ENCODE measurements at regions not wholly inside any gene's neighbourhood (a gene's known extent, or its start where the extent isn't known, plus 50 kb on each side); places are given as distances from the start of the nearest gene placed in this dataset.

- TF ChIP-seq CTCF (IDR thresholded peaks at IDR 0.05; ENCODE audit: extremely low read depth, missing control alignments): no peak
- DNase-seq (ENCODE audit: low spot score): no peak
Observed at GRCh38 chr6:137690034-137690433, 177.0 kb upstream of the TNFAIP3 start.

- no peak for TF ChIP-seq CTCF (IDR thresholded peaks at IDR 0.05; ENCODE audit: extremely low read depth, missing control alignments)
- no peak for DNase-seq (ENCODE audit: low spot score)
Observed at GRCh38 chr6:137690721-137691120, 176.3 kb upstream of the TNFAIP3 start.

- TF ChIP-seq CTCF (IDR thresholded peaks at IDR 0.05; ENCODE audit: extremely low read depth, missing control alignments): no peak
- no peak for DNase-seq (ENCODE audit: low spot score)
Observed at GRCh38 chr6:137692308-137692707, 174.8 kb upstream of the TNFAIP3 start.

GRCh38 chr6:137692806-137693205 is 174.3 kb upstream of the TNFAIP3 start:
- no peak for TF ChIP-seq CTCF (IDR thresholded peaks at IDR 0.05; ENCODE audit: extremely low read depth, missing control alignments)
- no peak for DNase-seq (ENCODE audit: low spot score)

- no peak for DNase-seq (ENCODE audit: low spot score)
- no peak for TF ChIP-seq CTCF (IDR thresholded peaks at IDR 0.05; ENCODE audit: extremely low read depth, missing control alignments)
Observed at GRCh38 chr6:137693711-137694110, 173.3 kb upstream of the TNFAIP3 start.

GRCh38 chr6:137696765-137697164 is 170.3 kb upstream of the TNFAIP3 start:
- DNase-seq (ENCODE audit: low spot score): no peak
- no peak for TF ChIP-seq CTCF (IDR thresholded peaks at IDR 0.05; ENCODE audit: extremely low read depth, missing control alignments)

GRCh38 chr6:137697267-137697938 is 169.7 kb upstream of the TNFAIP3 start:
- no peak for DNase-seq (ENCODE audit: low spot score)
- no peak for TF ChIP-seq CTCF (IDR thresholded peaks at IDR 0.05; ENCODE audit: extremely low read depth, missing control alignments)
